GM10248 (cell line): ENCODE measurements at regions not wholly inside any gene's neighbourhood (a gene's known extent, or its start where the extent isn't known, plus 50 kb on each side); places are given as distances from the start of the nearest gene placed in this dataset.
"Not testable (repeated sequence)": the region's sequence is repeated elsewhere in the genome, so short reads cannot be mapped to it uniquely, and the experiment has no call there.

ENCODE experiments used
- CTCF ChIA-PET: fragments of 300-600 bp; sonication (Branson Sonifier 250); formaldehyde crosslinking; extraction: SDS; loops from one replicate; lab custom pipeline; 2021; ENCODE audit warnings: antibody characterized with exemption; lab: Yijun Ruan, JAX
- POLR2A ChIA-PET: fragments of 350-650 bp; sonication (Branson Sonifier 250); formaldehyde crosslinking; extraction: SDS; loops from one replicate; lab custom pipeline; 2020; ENCODE audit warnings: antibody characterized with exemption; lab: Yijun Ruan, JAX
- DNase-seq: peaks from one replicate; pipeline ENCODE4 v3.0.0; 2012; ENCODE audit errors: extremely low spot score
- TF ChIP-seq, protein P1 (sequence below): IDR thresholded peaks from 2 replicates; pipeline ENCODE4 v1.5.1; 2012; ENCODE audit warnings: mild to moderate bottlenecking, low read depth; ENCODE audit errors: extremely low read depth, missing control alignments, control extremely low read depth

DNA sequence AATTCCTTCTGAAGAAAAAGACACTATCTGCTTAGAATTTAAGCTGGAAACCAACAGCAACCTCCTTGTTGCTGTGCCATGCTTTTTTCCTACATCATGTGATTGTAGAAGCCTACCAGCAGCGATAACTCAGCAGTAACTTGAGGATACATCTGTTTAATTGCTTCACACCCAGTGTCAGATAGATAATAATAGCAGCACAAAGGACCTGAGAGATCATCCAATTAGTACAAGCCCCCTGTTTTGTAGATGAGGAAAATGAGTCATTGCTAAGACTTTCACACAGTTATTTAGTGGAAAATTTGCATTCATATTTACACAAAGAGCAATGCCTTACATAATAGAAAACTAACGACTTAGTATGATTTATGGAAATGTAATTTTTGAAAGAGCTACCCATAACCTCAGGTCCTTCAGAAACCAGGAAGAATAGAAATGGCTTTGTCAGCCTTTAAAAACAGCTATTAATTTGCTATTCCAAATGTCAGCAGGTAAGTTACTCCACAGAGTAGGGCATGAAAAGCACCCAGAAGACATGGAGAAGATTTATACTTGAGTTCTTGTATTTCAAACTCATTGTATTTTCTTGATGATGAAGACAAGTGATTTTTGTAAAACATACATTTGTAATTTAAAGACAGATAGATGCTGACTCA lies 93.7 kb upstream of the SGCG start:
- POLR2A ChIA-PET = no interaction called here
- CTCF ChIA-PET = interaction anchor here (0.8 to 2.5 kb wide), 6 partner anchors 9 to 25 kb away, joined by 3 to 15 read pairs (median 4); no protein-coding TSS in a partner anchor

DNA sequence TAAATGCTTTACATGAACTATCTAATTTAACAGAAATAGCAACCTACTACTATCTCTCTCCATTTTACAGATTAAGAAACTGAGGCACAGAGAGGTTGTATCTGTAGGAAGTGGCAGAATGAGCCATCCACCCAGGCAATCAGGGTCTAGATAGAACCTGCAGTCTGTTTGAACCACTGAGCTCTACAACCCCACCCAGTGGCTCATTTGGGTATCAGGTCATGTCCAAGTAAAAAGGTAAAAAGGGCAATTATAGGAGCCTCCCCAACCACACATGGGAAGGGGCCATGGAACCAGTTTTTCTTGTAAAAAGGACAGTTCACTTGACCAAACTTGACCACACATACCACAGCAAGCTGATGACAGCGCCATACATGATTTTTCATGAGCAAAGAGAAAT lies 92.9 kb upstream of the SGCG start:
- peak; percentile 48 for DNase-seq
- TF ChIP-seq, protein P1, sequence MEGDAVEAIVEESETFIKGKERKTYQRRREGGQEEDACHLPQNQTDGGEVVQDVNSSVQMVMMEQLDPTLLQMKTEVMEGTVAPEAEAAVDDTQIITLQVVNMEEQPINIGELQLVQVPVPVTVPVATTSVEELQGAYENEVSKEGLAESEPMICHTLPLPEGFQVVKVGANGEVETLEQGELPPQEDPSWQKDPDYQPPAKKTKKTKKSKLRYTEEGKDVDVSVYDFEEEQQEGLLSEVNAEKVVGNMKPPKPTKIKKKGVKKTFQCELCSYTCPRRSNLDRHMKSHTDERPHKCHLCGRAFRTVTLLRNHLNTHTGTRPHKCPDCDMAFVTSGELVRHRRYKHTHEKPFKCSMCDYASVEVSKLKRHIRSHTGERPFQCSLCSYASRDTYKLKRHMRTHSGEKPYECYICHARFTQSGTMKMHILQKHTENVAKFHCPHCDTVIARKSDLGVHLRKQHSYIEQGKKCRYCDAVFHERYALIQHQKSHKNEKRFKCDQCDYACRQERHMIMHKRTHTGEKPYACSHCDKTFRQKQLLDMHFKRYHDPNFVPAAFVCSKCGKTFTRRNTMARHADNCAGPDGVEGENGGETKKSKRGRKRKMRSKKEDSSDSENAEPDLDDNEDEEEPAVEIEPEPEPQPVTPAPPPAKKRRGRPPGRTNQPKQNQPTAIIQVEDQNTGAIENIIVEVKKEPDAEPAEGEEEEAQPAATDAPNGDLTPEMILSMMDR = peak; percentile 46
- CTCF ChIA-PET = interaction anchor here (0.8 to 2.5 kb wide), 7 partner anchors 8 to 24 kb away, joined by 3 to 15 read pairs (median 5); no protein-coding TSS in a partner anchor
- POLR2A ChIA-PET = no interaction called here

More for the DNA sequence above, 93.7 kb upstream of the SGCG start:
- TF ChIP-seq, protein P1 = no peak
- DNase-seq = no peak

DNA sequence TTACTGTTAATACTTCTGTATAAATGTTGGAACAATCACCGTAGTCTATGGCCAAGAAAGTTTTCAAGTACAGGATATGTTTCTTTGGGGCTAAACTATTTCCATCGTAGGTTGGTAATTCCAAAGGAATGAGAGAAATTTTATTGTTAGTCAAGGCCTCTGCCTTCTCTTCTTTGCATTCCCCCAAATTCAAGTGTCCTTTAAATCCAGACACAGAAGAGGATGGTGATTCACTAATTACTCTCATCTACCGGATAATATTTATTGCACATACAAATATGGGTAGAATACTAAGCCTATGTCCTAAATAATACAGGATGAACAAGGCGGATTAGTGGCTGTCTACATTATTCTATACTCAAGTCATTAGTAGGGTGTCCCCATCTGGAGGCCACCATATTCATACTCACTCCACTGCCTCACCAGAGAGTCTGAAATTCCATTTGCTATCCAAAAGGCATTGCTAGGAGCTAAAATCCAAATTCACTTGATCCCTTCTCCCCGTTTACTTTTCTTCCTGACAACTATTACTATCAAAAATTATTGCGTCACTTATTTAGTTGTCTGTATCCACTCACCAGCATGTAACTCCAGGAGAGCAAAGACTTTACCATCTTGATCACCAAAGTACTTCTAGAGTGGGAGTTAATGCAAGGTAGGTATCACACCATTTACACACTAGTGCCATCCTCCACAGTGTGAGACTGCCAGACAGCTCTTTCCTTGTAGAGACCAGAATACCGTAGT lies 82.4 kb upstream of the SGCG start:
- DNase-seq = no peak
- POLR2A ChIA-PET = no interaction called here
- CTCF ChIA-PET = interaction anchor here (0.9 to 1.3 kb wide), 2 partner anchors 11 to 21 kb away, joined by 3 to 4 read pairs; no protein-coding TSS in a partner anchor
- TF ChIP-seq, protein P1 = no peak

DNA sequence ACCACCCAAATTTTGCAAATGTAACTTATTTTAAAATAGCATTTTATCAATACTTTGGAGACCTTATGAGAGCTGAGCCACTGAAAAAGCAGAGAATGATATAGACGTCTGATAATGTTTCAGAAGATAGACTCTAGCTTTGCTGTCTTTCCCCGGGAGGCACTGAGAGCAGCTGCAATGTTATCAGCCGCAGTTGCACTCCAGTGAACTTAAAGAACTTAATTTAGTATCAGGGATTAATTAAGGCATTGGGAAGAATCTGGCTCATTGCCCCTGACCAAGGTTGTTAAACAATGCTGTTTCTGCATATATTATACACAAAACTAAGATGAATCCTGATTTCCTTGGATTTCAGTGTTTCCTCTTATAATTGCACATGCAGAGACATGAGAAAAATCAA lies 75.7 kb upstream of the SGCG start:
- CTCF ChIA-PET = interaction anchor here (1.2 kb wide), 1 partner anchor 24 kb away, joined by 3 read pairs; no protein-coding TSS in a partner anchor
- POLR2A ChIA-PET = no interaction called here
- DNase-seq = no peak
- TF ChIP-seq, protein P1 = no peak

DNA sequence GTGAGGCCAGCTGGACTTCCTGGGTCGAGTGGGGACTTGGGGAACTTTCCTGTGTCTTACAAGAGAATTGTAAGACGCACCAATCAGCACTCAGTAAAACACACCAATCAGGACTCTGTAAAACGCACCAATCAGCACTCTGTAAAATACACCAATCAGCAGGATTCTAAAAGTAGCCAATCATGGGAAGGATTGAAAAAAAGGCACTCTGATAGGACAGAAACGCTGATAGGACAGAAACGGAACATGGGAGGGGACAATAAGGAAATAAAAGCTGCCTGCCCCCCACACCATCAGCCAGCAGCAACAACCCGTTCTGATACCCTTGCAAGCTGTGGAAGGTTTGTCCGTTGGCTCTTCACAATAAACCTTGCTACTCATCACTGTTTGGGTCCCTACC lies 73.1 kb upstream of the SGCG start:
- CTCF ChIA-PET = no interaction called here
- DNase-seq = no peak
- TF ChIP-seq, protein P1 = no peak
- POLR2A ChIA-PET = no interaction called here

DNA sequence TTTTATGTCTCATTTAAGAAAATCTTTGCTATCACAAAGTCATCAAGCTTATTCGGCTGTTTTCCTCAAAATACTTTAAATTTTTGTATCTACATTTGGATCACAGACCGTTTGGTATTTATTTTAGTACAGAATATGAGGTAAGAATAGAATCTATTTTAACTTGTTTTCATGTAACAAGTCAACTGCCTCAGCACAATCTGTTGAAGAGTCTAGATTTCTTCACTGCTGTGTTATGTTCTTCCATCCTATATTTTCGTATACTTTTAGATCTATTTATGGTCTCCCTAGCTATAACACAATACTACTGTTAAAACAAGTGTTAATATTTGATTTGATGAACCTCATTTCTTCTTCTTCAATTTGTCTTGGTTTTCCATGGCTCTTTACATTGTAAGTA lies 61.6 kb upstream of the SGCG start:
- TF ChIP-seq, protein P1 = no peak
- no peak for DNase-seq
- ChIA-PET POLR2A (no interaction called here), CTCF (interaction anchor here (1.2 kb wide), 1 partner anchor 20 kb away, joined by 3 read pairs; no protein-coding TSS in a partner anchor)

DNA sequence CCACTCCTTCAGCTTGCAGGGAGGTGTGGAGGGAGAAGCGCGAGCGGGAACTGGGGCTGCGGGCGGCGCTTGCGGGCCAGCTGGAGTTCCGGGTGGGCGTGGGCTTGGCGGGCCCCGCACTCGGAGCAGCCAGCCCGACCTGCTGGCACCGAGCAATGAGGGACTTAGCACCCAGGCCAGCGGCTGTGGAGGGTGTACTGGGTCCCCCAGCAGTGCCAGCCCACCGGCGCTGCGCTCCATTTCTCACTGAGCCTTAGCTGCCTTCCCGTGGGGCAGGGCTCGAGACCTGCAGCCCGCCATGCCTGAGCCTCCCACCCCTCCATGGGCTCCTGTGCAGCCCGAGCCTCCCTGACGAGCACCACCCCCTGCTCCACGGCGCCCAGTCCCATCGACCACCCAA lies 53.2 kb upstream of the SGCG start:
- DNase-seq, CTCF ChIA-PET, POLR2A ChIA-PET: not testable (repeated sequence)
